H9 (cell line): ENCODE measurements at regions not wholly inside any gene's neighbourhood (a gene's known extent, or its start where the extent isn't known, plus 50 kb on each side); places are given as distances from the start of the nearest gene placed in this dataset.
A peak's percentile ranks its signal among the peaks of the same experiment; 100 is the strongest.

Experiments
- DNase-seq: peaks from one replicate; pipeline ENCODE4 v3.0.0-alpha.2; 2017
- H2AFZ ChIP-seq: one replicate; pipeline ENCODE4 v1.6.1; 2013; ENCODE audit warnings: mild to moderate bottlenecking, low read length, control low read depth, moderate library complexity
- H2AK5ac ChIP-seq: 2 replicates; pipeline ENCODE4 v1.6.1; 2013; ENCODE audit warnings: low read length, control low read depth, mixed read lengths; ENCODE audit not compliant: insufficient read length
- H2BK120ac ChIP-seq: one replicate; pipeline ENCODE4 v1.6.1; 2013; ENCODE audit warnings: low read depth, mild to moderate bottlenecking, low read length, control low read depth, inconsistent platforms; ENCODE audit not compliant: poor library complexity, severe bottlenecking
- H2BK12ac ChIP-seq: 2 replicates; pipeline ENCODE4 v1.6.1; 2013; ENCODE audit warnings: low read length, control low read depth, mixed read lengths, low read depth; ENCODE audit not compliant: insufficient read length
- H2BK15ac ChIP-seq: 2 replicates; pipeline ENCODE4 v1.6.1; 2013; ENCODE audit warnings: low read depth, low read length, control low read depth
- H2BK20ac ChIP-seq: one replicate; pipeline ENCODE4 v1.6.1; 2013; ENCODE audit warnings: low read depth, mild to moderate bottlenecking, low read length, control low read depth, inconsistent platforms; ENCODE audit not compliant: poor library complexity, severe bottlenecking
- H2BK5ac ChIP-seq: 2 replicates; pipeline ENCODE4 v1.6.1; 2013; ENCODE audit warnings: low read length, control low read depth, mixed read lengths; ENCODE audit not compliant: insufficient read length
- H3K14ac ChIP-seq: 2 replicates; pipeline ENCODE4 v1.6.1; 2013; ENCODE audit warnings: low read length, control low read depth; ENCODE audit not compliant: insufficient read depth
- H3K18ac ChIP-seq: 2 replicates; pipeline ENCODE4 v1.6.1; 2013; ENCODE audit warnings: low read depth, mild to moderate bottlenecking, mixed read lengths, low read length, control low read depth; ENCODE audit not compliant: insufficient read length
- H3K23ac ChIP-seq: 2 replicates; pipeline ENCODE4 v1.6.1; 2013; ENCODE audit warnings: low read length, control low read depth, mixed read lengths, low read depth; ENCODE audit not compliant: insufficient read length
- H3K23me2 ChIP-seq: 2 replicates; pipeline ENCODE4 v1.6.1; 2013; ENCODE audit warnings: low read depth, mild to moderate bottlenecking, mixed read lengths, low read length, control low read depth; ENCODE audit not compliant: insufficient read length, poor library complexity, severe bottlenecking
- H3K27ac ChIP-seq: 2 replicates; pipeline ENCODE4 v1.5.1; 2013; ENCODE audit warnings: low read length, control low read depth, mixed read lengths, low read depth; ENCODE audit not compliant: insufficient read length
- H3K27me3 ChIP-seq: 2 replicates; pipeline ENCODE4 v1.6.1; 2013; ENCODE audit warnings: low read length, control low read depth, inconsistent platforms; ENCODE audit not compliant: insufficient read depth
- H3K4ac ChIP-seq: 2 replicates; pipeline ENCODE4 v1.6.1; 2013; ENCODE audit warnings: low read depth, mild to moderate bottlenecking, control low read depth, inconsistent platforms, low read length, moderate library complexity
- H3K4me1 ChIP-seq: 2 replicates; pipeline ENCODE4 v1.6.1; 2013; ENCODE audit warnings: low read length, control low read depth, inconsistent platforms; ENCODE audit not compliant: insufficient read depth
- H3K4me2 ChIP-seq: 2 replicates; pipeline ENCODE4 v1.6.1; 2013; ENCODE audit warnings: low read length, control low read depth, mixed read lengths; ENCODE audit not compliant: insufficient read length, insufficient read depth
- H3K56ac ChIP-seq: 2 replicates; pipeline ENCODE4 v1.6.1; 2013; ENCODE audit warnings: low read depth, mild to moderate bottlenecking, mixed read lengths, low read length, control low read depth; ENCODE audit not compliant: insufficient read length
- H3K79me1 ChIP-seq: 2 replicates; pipeline ENCODE4 v1.6.1; 2013; ENCODE audit warnings: low read depth, mild to moderate bottlenecking, moderate library complexity, low read length, control low read depth, inconsistent platforms; ENCODE audit not compliant: insufficient read depth, poor library complexity, severe bottlenecking
- H3K79me2 ChIP-seq: 2 replicates; pipeline ENCODE4 v1.6.1; 2013; ENCODE audit warnings: low read length, control low read depth, inconsistent platforms; ENCODE audit not compliant: insufficient read depth
- H3K9ac ChIP-seq: 2 replicates; pipeline ENCODE4 v1.6.1; 2013; ENCODE audit warnings: low read length, control low read depth, mixed read lengths; ENCODE audit not compliant: insufficient read length; ENCODE audit errors: extremely low read depth
- H3K9me3 ChIP-seq: one replicate; pipeline ENCODE4 v1.6.1; 2013; ENCODE audit warnings: low read depth, low read length, inconsistent platforms; ENCODE audit not compliant: control insufficient read depth
- H3T11ph ChIP-seq: one replicate; pipeline ENCODE4 v1.6.1; 2013; ENCODE audit warnings: mild to moderate bottlenecking, low read length, control low read depth, inconsistent platforms
- H4K20me1 ChIP-seq: one replicate; pipeline ENCODE4 v1.6.1; 2013; ENCODE audit not compliant: control insufficient read depth, insufficient read length, insufficient read depth
- H4K5ac ChIP-seq: 2 replicates; pipeline ENCODE4 v1.6.1; 2013; ENCODE audit warnings: low read depth, mild to moderate bottlenecking, mixed read lengths, low read length, control low read depth; ENCODE audit not compliant: insufficient read length
- H4K8ac ChIP-seq: replicated peaks from 2 replicates; pipeline ENCODE4 v1.6.1; 2013; ENCODE audit warnings: low read length, control low read depth, mixed read lengths, low read depth; ENCODE audit not compliant: insufficient read length
- H4K91ac ChIP-seq: 2 replicates; pipeline ENCODE4 v1.6.1; 2013; ENCODE audit warnings: low read depth, mild to moderate bottlenecking, moderate library complexity, mixed read lengths, low read length, control low read depth; ENCODE audit not compliant: insufficient read length
- H3K27ac Mint-ChIP-seq, 3 experiments: 2 replicates in 2 of 3; 3 replicates in 1 of 3; pipeline ENCODE4 v1.8.0; 2020 to 2021; ENCODE audit warnings: mixed read lengths in 3 of 3, mild to moderate bottlenecking in 1 of 3, moderate library complexity in 1 of 3
- H3K27me3 Mint-ChIP-seq: 2 replicates; pipeline ENCODE4 v1.8.0; 2021; ENCODE audit warnings: low read depth, mild to moderate bottlenecking, moderate library complexity, mixed read lengths
- H3K36me3 Mint-ChIP-seq, 3 experiments: 2 replicates in 2 of 3; 3 replicates in 1 of 3; pipeline ENCODE4 v1.8.0; 2020 to 2021; ENCODE audit warnings: low read depth in 3 of 3, mixed read lengths in 3 of 3; ENCODE audit not compliant: insufficient read depth in 1 of 3
- H3K4me1 Mint-ChIP-seq, 2 experiments: 2 replicates each; pipeline ENCODE4 v1.8.0; 2020; ENCODE audit warnings: mixed read lengths in 2 of 2
- H3K4me3 Mint-ChIP-seq, 2 experiments: 2 replicates in 1 of 2; 3 replicates in 1 of 2; pipeline ENCODE4 v1.8.0; 2020 to 2021; ENCODE audit warnings: mild to moderate bottlenecking in 2 of 2, mixed read lengths in 2 of 2, moderate library complexity in 1 of 2
- H3K9me3 Mint-ChIP-seq, 2 experiments: 2 replicates in 1 of 2; 3 replicates in 1 of 2; pipeline ENCODE4 v1.8.0; 2020; ENCODE audit warnings: mild to moderate bottlenecking in 2 of 2, mixed read lengths in 2 of 2, moderate library complexity in 1 of 2
- WGBS: extraction: QIAGEN DNeasy Blood & Tissue Kit; methylation state at CpG from one replicate; pipeline ENCODE4 v1.1.7; 2013; ENCODE audit warnings: missing lambda C conversion rate, low lambda C conversion rate, mixed read lengths; ENCODE audit not compliant: insufficient read length; ENCODE audit errors: extremely low coverage; 5-methylcytosine and 5-hydroxymethylcytosine counted together
- TF ChIP-seq, protein P1 (sequence below): fragments of 200-600 bp; sonication (generic); conservative IDR thresholded peaks from 3 replicates; pipeline ENCODE4 v1.8.0; 2021; ENCODE audit warnings: antibody characterized with exemption, mild to moderate bottlenecking

- TF ChIP-seq, protein P1, sequence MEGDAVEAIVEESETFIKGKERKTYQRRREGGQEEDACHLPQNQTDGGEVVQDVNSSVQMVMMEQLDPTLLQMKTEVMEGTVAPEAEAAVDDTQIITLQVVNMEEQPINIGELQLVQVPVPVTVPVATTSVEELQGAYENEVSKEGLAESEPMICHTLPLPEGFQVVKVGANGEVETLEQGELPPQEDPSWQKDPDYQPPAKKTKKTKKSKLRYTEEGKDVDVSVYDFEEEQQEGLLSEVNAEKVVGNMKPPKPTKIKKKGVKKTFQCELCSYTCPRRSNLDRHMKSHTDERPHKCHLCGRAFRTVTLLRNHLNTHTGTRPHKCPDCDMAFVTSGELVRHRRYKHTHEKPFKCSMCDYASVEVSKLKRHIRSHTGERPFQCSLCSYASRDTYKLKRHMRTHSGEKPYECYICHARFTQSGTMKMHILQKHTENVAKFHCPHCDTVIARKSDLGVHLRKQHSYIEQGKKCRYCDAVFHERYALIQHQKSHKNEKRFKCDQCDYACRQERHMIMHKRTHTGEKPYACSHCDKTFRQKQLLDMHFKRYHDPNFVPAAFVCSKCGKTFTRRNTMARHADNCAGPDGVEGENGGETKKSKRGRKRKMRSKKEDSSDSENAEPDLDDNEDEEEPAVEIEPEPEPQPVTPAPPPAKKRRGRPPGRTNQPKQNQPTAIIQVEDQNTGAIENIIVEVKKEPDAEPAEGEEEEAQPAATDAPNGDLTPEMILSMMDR, result no peak
- H3K36me3 Mint-ChIP-seq, result peaks cover 0 to 2% (median 0%) of the 10 kb centered on the region in 3 experiments; a peak in 2 of 7 replicates
- Histone ChIP-seq H3K9ac (peak overlapping the region; percentile 85), H2BK15ac (no peak overlapping the region), H2BK120ac (no peak overlapping the region), H4K91ac (no peak overlapping the region), H3K79me2 (no peaks in the 10 kb centered on the region), H3K79me1 (no peaks in the 10 kb centered on the region), H3K4me2 (peak overlapping the region; percentile 88), H3K56ac (no peak overlapping the region), H2BK5ac (no peak overlapping the region), H3K9me3 (no peaks in the 10 kb centered on the region), H3T11ph (no peak overlapping the region), H3K23ac (no peak overlapping the region), H3K4ac (no peak overlapping the region), H4K20me1 (no peaks in the 10 kb centered on the region), H2AFZ (no peak overlapping the region), H2AK5ac (no peak overlapping the region), H2BK20ac (no peak overlapping the region), H4K8ac (no peak overlapping the region), H3K14ac (no peak overlapping the region), H3K4me1 (no peaks in the 10 kb centered on the region), H3K18ac (no peak overlapping the region), H3K23me2 (peaks cover 4% of the 10 kb centered on the region), H2BK12ac (no peak overlapping the region), H3K27ac (no peak overlapping the region), H3K27me3 (no peaks in the 10 kb centered on the region), H4K5ac (no peak overlapping the region)
- H3K27me3 Mint-ChIP-seq, result no peaks in the 10 kb centered on the region
- no peak for DNase-seq
- H3K4me3 Mint-ChIP-seq, result peak overlapping the region; percentile 90
- H3K9me3 Mint-ChIP-seq, result no peaks in the 10 kb centered on the region
- no CpG with 5 or more reads among the region's 5 CpGs for WGBS
- peak overlapping the region; percentile 88 to 97 (median 96) for H3K27ac Mint-ChIP-seq
- H3K4me1 Mint-ChIP-seq, result peaks cover 21% of the 10 kb centered on the region in 2 experiments
These were observed 62.5 kb upstream of the IRF2 start for GRCh38 chr4:184536881-184537248.
